CD14-positive monocyte (primary cell): ENCODE measurements at regions not wholly inside any gene's neighbourhood (a gene's known extent, or its start where the extent isn't known, plus 50 kb on each side); places are given as distances from the start of the nearest gene placed in this dataset.

Experiments used
- DNase-seq, 3 donors: peaks; one replicate each; pipeline ENCODE4 v3.0.0-alpha.2; 2011 to 2022
- H2AFZ ChIP-seq: 2 replicates; pipeline ENCODE4 v1.6.0; 2012; ENCODE audit warnings: mild to moderate bottlenecking, low read depth, low read length, inconsistent platforms; ENCODE audit not compliant: insufficient read depth, poor library complexity, severe bottlenecking
- H3K27ac ChIP-seq, 2 donors: 1 replicate in 1 of 2; 2 replicates in 1 of 2; pipeline ENCODE4 v1.5.1; 2012 to 2013; ENCODE audit warnings: low read length in 2 of 2, control low read depth in 1 of 2, inconsistent platforms in 1 of 2, low read depth in 1 of 2, mild to moderate bottlenecking in 1 of 2
- H3K27me3 ChIP-seq, 2 donors: one replicate each; pipeline versions ENCODE4 v1.6.0 to v1.6.1; 2011 to 2013; ENCODE audit warnings: low read length in 2 of 2; ENCODE audit not compliant: control insufficient read depth in 2 of 2, insufficient read depth in 2 of 2
- H3K36me3 ChIP-seq, 2 donors: replicated peaks in 1 of 2; 1 replicate in 1 of 2; 2 replicates in 1 of 2; pipeline versions ENCODE4 v1.5.1 to v1.6.1; 2012 to 2013; ENCODE audit warnings: low read length in 2 of 2, control low read depth in 1 of 2, inconsistent platforms in 1 of 2, mild to moderate bottlenecking in 1 of 2; ENCODE audit not compliant: insufficient read depth in 2 of 2, control insufficient read depth in 1 of 2
- H3K4me1 ChIP-seq, 2 donors: 1 replicate in 1 of 2; 2 replicates in 1 of 2; pipeline versions ENCODE4 v1.5.1 to v1.6.1; 2012 to 2013; ENCODE audit warnings: low read length in 2 of 2, control low read depth in 1 of 2, inconsistent platforms in 1 of 2, mild to moderate bottlenecking in 1 of 2, moderate library complexity in 1 of 2; ENCODE audit not compliant: insufficient read depth in 2 of 2, control insufficient read depth in 1 of 2
- H3K4me2 ChIP-seq: replicated peaks from 2 replicates; pipeline ENCODE3; 2012; ENCODE audit warnings: low read length, moderate library complexity, mild to moderate bottlenecking; ENCODE audit not compliant: poor library complexity, severe bottlenecking; ENCODE audit errors: extremely low read depth
- H3K4me3 ChIP-seq, 3 experiments: fragments of 200-600 bp in 1 of 3; sonication (generic) in 1 of 3; replicated peaks in 1 of 3; 1 replicate in 2 of 3; 2 replicates in 1 of 3; pipeline ENCODE4 v1.5.1; 2011 to 2013; ENCODE audit warnings: low read length in 3 of 3, mild to moderate bottlenecking in 3 of 3, control low read depth in 2 of 3, low read depth in 2 of 3, inconsistent platforms in 1 of 3, moderate library complexity in 1 of 3
- H3K79me2 ChIP-seq: 2 replicates; pipeline ENCODE4 v1.6.0; 2012; ENCODE audit warnings: mild to moderate bottlenecking, control low read depth, inconsistent platforms, low read length, moderate library complexity; ENCODE audit not compliant: insufficient read depth
- H3K9ac ChIP-seq: 2 replicates; pipeline ENCODE4 v1.6.0; 2017; ENCODE audit warnings: low read length, mild to moderate bottlenecking; ENCODE audit not compliant: insufficient read depth, poor library complexity, severe bottlenecking
- H3K9me3 ChIP-seq, 2 donors: replicated peaks in 1 of 2; 1 replicate in 1 of 2; 2 replicates in 1 of 2; pipeline versions ENCODE4 v1.5.1 to v1.6.1; 2012 to 2013; ENCODE audit warnings: low read length in 2 of 2, control low read depth in 1 of 2; ENCODE audit not compliant: control insufficient read depth in 1 of 2, insufficient read depth in 1 of 2
- H4K20me1 ChIP-seq: 2 replicates; pipeline ENCODE4 v1.6.0; 2012; ENCODE audit warnings: mild to moderate bottlenecking, low read length, control low read depth, moderate library complexity; ENCODE audit not compliant: insufficient read depth
- H3K27ac Mint-ChIP-seq, 7 donors: one replicate each; pipeline ENCODE4 v1.8.0; 2020; ENCODE audit warnings: mild to moderate bottlenecking in 7 of 7, mixed read lengths in 7 of 7, moderate library complexity in 6 of 7, inconsistent platforms in 2 of 7
- H3K27me3 Mint-ChIP-seq, 3 donors: one replicate each; pipeline ENCODE4 v1.8.0; 2021 to 2022; ENCODE audit warnings: low read depth in 3 of 3, mild to moderate bottlenecking in 3 of 3, mixed read lengths in 3 of 3, moderate library complexity in 3 of 3, inconsistent platforms in 1 of 3
- H3K36me3 Mint-ChIP-seq, 2 donors: one replicate each; pipeline ENCODE4 v1.8.0; 2020; ENCODE audit warnings: mixed read lengths in 2 of 2, inconsistent platforms in 1 of 2, mild to moderate bottlenecking in 1 of 2
- H3K4me1 Mint-ChIP-seq: one replicate; pipeline ENCODE4 v1.8.0; 2020; ENCODE audit warnings: mild to moderate bottlenecking, mixed read lengths
- H3K4me3 Mint-ChIP-seq, 2 donors: one replicate each; pipeline ENCODE4 v1.8.0; 2020; ENCODE audit warnings: mild to moderate bottlenecking in 2 of 2, mixed read lengths in 2 of 2, moderate library complexity in 1 of 2
- H3K9me3 Mint-ChIP-seq, 7 donors: one replicate each; pipeline ENCODE4 v1.8.0; 2020 to 2022; ENCODE audit warnings: mixed read lengths in 7 of 7, mild to moderate bottlenecking in 6 of 7, moderate library complexity in 6 of 7, inconsistent platforms in 2 of 7
- CTCF ChIP-seq: fragments of 200-600 bp; IDR thresholded peaks from one replicate; pipeline ENCODE4 v1.8.0; 2022; ENCODE audit warnings: antibody characterized with exemption, mild to moderate bottlenecking
- WGBS: methylation state at CpG from one replicate; pipeline ENCODE4 v1.1.5; 2013; ENCODE audit warnings: missing lambda C conversion rate; ENCODE audit not compliant: insufficient coverage; 5-methylcytosine and 5-hydroxymethylcytosine counted together
- intact Hi-C, 2 donors: fragments of 100-400 bp; cut with micrococcal nuclease; formaldehyde crosslinking; loops; one replicate each; pipeline versions ENCODE4 v1.15.0 to v1.15.1; 2023

- Histone ChIP-seq H4K20me1 (no peaks in the 10 kb centered on the region), H3K9me3 (peaks cover 0 to 18% of the 10 kb centered on the region in 2 donors), H2AFZ (no peak overlapping the region), H3K27ac (no peak overlapping the region), H3K27me3 (no peaks in the 10 kb centered on the region), H3K36me3 (no peaks in the 10 kb centered on the region), H3K4me2 (no peak overlapping the region), H3K4me1 (no peaks in the 10 kb centered on the region), H3K79me2 (no peaks in the 10 kb centered on the region), H3K9ac (no peak overlapping the region), H3K4me3 (no peak overlapping the region)
- H3K4me3 Mint-ChIP-seq = no peak overlapping the region
- H3K27me3 Mint-ChIP-seq = peaks cover 0 to 2% (median 2%) of the 10 kb centered on the region in 3 donors
- no peaks in the 10 kb centered on the region for H3K36me3 Mint-ChIP-seq
- H3K27ac Mint-ChIP-seq = no peak overlapping the region
- no peaks in the 10 kb centered on the region for H3K4me1 Mint-ChIP-seq
- peak; percentile 26 for TF ChIP-seq CTCF
- DNase-seq = no peak
- intact Hi-C loops = no loop called here
- peaks cover 2 to 14% (median 8%) of the 10 kb centered on the region in 7 donors for H3K9me3 Mint-ChIP-seq
Measured at GRCh38 chr5:4215143-4215542, 619.5 kb downstream of the IRX1 start.

- Mint-ChIP-seq H3K4me1 (no peaks in the 10 kb centered on the region), H3K9me3 (peaks cover 2 to 16% (median 7%) of the 10 kb centered on the region in 7 donors), H3K36me3 (no peaks in the 10 kb centered on the region), H3K4me3 (no peak overlapping the region), H3K27me3 (peaks cover 0 to 2% (median 2%) of the 10 kb centered on the region in 3 donors), H3K27ac (no peak overlapping the region)
- H3K79me2 ChIP-seq = no peaks in the 10 kb centered on the region
- no peak overlapping the region for H3K27ac ChIP-seq
- peaks cover 0 to 25% of the 10 kb centered on the region in 2 donors for H3K9me3 ChIP-seq
- no peaks in the 10 kb centered on the region for H4K20me1 ChIP-seq
- no peak overlapping the region for H3K4me3 ChIP-seq
- no peak overlapping the region for H2AFZ ChIP-seq
- no peaks in the 10 kb centered on the region for H3K36me3 ChIP-seq
- no peaks in the 10 kb centered on the region for H3K27me3 ChIP-seq
- no peak for DNase-seq
- H3K4me1 ChIP-seq = no peaks in the 10 kb centered on the region
- intact Hi-C loops = no loop called here
- 73% methylated on average over 1 of the region's 3 CpGs for WGBS
- H3K9ac ChIP-seq = no peak overlapping the region
- H3K4me2 ChIP-seq = no peak overlapping the region
- TF ChIP-seq CTCF = no peak
Measured at GRCh38 chr5:4216142-4216541, 620.5 kb downstream of the IRX1 start.
